A549 (cell line): ENCODE measurements at regions not wholly inside any gene's neighbourhood (a gene's known extent, or its start where the extent isn't known, plus 50 kb on each side); places are given as distances from the start of the nearest gene placed in this dataset.

ENCODE experiments used
- BHLHE40 ChIP-seq: IDR thresholded peaks from 2 replicates; pipeline ENCODE4 v1.6.1; 2012; ENCODE audit warnings: low read depth, low read length, inconsistent platforms
- EP300 ChIP-seq, 2 experiments: fragments of >200 bp; sonication (Bioruptor Twin); formaldehyde crosslinking; IDR thresholded peaks; 2 replicates in 1 of 2; 3 replicates in 1 of 2; pipeline ENCODE4 v1.6.1; 2016 to 2017
- HOXB5 ChIP-seq: fragments of 250-450 bp; sonication (Bioruptor Pico); IDR thresholded peaks from 2 replicates; pipeline ENCODE4 v1.5.0; 2020; ENCODE audit warnings: mild to moderate bottlenecking, moderate library complexity
- MAX ChIP-seq: IDR thresholded peaks from 2 replicates; pipeline ENCODE4 v1.6.1; 2012
- PHF8 ChIP-seq: fragments of 200-600 bp; sonication (generic); IDR thresholded peaks from 2 replicates; pipeline ENCODE4 v1.6.1; 2016; ENCODE audit warnings: low read depth, mild to moderate bottlenecking, antibody characterized with exemption, moderate library complexity, borderline replicate concordance
- POLR2A ChIP-seq: IDR thresholded peaks from 2 replicates; pipeline ENCODE4 v1.6.1; 2012; ENCODE audit warnings: mild to moderate bottlenecking, low read length
- POLR2AphosphoS2 ChIP-seq: conservative IDR thresholded peaks from 2 replicates; pipeline ENCODE4 v1.6.1; 2012; ENCODE audit warnings: low read length, improper control_type of control experiment, inconsistent platforms
- RCOR1 ChIP-seq: fragments of 150-350 bp; IDR thresholded peaks from 2 replicates; pipeline ENCODE4 v1.6.1; 2014; ENCODE audit warnings: antibody characterized with exemption, low read length, low read depth
- RFX5 ChIP-seq: fragments of 450-650 bp; IDR thresholded peaks from 2 replicates; pipeline ENCODE4 v1.7.1; 2014; ENCODE audit warnings: antibody characterized with exemption, mild to moderate bottlenecking, moderate library complexity
- RNF2 ChIP-seq: fragments of 200-600 bp; sonication (generic); IDR thresholded peaks from 2 replicates; pipeline ENCODE4 v1.6.1; 2016; ENCODE audit warnings: low read depth, mild to moderate bottlenecking, antibody characterized with exemption, moderate library complexity, borderline replicate concordance
- ZFP36 ChIP-seq: fragments of 450-650 bp; IDR thresholded peaks from 2 replicates; pipeline ENCODE4 v1.6.1; 2014; ENCODE audit warnings: borderline replicate concordance; ENCODE audit not compliant: partially characterized antibody
- TF ChIP-seq, protein P1 (sequence below): fragments of >200 bp; sonication (Bioruptor Twin); formaldehyde crosslinking; IDR thresholded peaks from 3 replicates; pipeline ENCODE4 v1.5.1; 2016

DNA sequence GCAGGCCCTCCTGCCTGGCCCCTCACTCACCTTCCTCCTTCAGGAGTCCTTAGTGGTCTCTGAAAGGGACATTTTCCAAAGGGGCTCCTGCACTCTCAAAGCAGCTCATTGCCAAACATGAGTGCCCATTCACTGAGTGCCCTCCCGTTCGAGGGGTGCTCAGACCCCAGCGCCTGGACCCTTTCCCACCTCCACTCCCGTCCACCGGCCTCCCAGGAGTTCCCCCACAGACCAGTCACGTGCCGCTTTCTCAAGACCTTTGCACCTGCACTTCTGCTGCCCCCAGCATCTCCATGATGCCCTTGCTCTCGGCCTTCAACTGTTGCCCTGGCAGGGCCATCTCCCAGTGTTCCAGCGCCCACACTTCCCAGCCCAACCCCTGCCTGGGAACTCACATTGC, 89.5 kb downstream of the ADRA2C start:
- TF ChIP-seq PHF8 (no peak), POLR2A (no peak), ZFP36 (no peak), RFX5 (no peak), BHLHE40 (no peak), HOXB5 (CRISPR knock-in tag) (no peak), RNF2 (no peak), EP300 (IDR thresholded peaks at IDR 0.05) (no peak), RCOR1 (no peak), POLR2AphosphoS2 (no peak), MAX (no peak)
- TF ChIP-seq, protein P1, sequence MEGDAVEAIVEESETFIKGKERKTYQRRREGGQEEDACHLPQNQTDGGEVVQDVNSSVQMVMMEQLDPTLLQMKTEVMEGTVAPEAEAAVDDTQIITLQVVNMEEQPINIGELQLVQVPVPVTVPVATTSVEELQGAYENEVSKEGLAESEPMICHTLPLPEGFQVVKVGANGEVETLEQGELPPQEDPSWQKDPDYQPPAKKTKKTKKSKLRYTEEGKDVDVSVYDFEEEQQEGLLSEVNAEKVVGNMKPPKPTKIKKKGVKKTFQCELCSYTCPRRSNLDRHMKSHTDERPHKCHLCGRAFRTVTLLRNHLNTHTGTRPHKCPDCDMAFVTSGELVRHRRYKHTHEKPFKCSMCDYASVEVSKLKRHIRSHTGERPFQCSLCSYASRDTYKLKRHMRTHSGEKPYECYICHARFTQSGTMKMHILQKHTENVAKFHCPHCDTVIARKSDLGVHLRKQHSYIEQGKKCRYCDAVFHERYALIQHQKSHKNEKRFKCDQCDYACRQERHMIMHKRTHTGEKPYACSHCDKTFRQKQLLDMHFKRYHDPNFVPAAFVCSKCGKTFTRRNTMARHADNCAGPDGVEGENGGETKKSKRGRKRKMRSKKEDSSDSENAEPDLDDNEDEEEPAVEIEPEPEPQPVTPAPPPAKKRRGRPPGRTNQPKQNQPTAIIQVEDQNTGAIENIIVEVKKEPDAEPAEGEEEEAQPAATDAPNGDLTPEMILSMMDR, result no peak
